ENCODE measurements at regions not wholly inside any gene's neighbourhood (a gene's known extent, or its start where the extent isn't known, plus 50 kb on each side); places are given as distances from the start of the nearest gene placed in this dataset.

DNA sequence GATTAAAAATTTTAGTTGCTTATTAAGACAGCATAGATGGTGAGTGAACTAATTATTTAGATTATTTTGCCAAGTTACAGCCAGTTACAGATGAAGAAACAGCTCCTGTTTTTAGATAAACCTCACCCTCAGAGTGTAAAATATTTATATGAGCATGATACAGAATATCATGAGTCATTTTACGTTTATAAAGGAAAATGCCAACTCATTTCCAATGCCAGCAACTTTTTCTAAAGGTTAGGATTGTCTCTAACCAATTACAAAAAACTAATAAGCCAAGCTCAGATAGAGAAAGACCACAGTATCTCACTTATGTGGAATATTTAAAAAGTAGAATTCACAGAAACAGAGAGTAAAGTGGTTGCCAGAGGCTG lies 590.1 kb downstream of the LTN1 start:
- no peak for TF ChIP-seq NFIC (IDR thresholded peaks at IDR 0.05)
- no peak for TF ChIP-seq EGR1 (IDR thresholded peaks at IDR 0.05)
- TF ChIP-seq USF1 (IDR thresholded peaks at IDR 0.05), result no peak
- no peak for TF ChIP-seq YY1 (IDR thresholded peaks at IDR 0.05; ENCODE audit: low read depth)
- TF ChIP-seq TAF1 (IDR thresholded peaks at IDR 0.05; ENCODE audit: low read depth), result no peak
- no peak for TF ChIP-seq EP300 (IDR thresholded peaks at IDR 0.05; ENCODE audit: borderline replicate concordance)
- TF ChIP-seq TCF12 (IDR thresholded peaks at IDR 0.05; ENCODE audit: low read depth), result no peak
- no peak for TF ChIP-seq ZBTB7A (IDR thresholded peaks at IDR 0.05; ENCODE audit: low read depth)
- no peak for TF ChIP-seq MAX (IDR thresholded peaks at IDR 0.05)
- no peak for TF ChIP-seq REST (IDR thresholded peaks at IDR 0.05; ENCODE audit: low read depth)
- TF ChIP-seq CEBPB (IDR thresholded peaks at IDR 0.05), result no peak
- TF ChIP-seq TEAD4 (IDR thresholded peaks at IDR 0.05), result no peak
- no peak for TF ChIP-seq RAD21 (IDR thresholded peaks at IDR 0.05; ENCODE audit: low read depth)
- no peak for TF ChIP-seq CREB1 (IDR thresholded peaks at IDR 0.05; ENCODE audit: low read depth)
- TF ChIP-seq FOXM1 (IDR thresholded peaks at IDR 0.05; ENCODE audit: borderline replicate concordance, low read depth), result no peak

GRCh38 chr21:28397040-28397439 lies 595.6 kb downstream of the LTN1 start:
- TF ChIP-seq MAX (IDR thresholded peaks at IDR 0.05), result no peak
- no peak for TF ChIP-seq RAD21 (IDR thresholded peaks at IDR 0.05; ENCODE audit: low read depth)
- no peak for TF ChIP-seq YY1 (IDR thresholded peaks at IDR 0.05; ENCODE audit: low read depth)
- TF ChIP-seq FOXM1 (IDR thresholded peaks at IDR 0.05; ENCODE audit: borderline replicate concordance, low read depth), result no peak
- no peak for TF ChIP-seq TCF12 (IDR thresholded peaks at IDR 0.05; ENCODE audit: low read depth)
- TF ChIP-seq CEBPB (IDR thresholded peaks at IDR 0.05), result no peak

GRCh38 chr21:28396421-28396820 lies 596.3 kb downstream of the LTN1 start:
- TF ChIP-seq REST (IDR thresholded peaks at IDR 0.05; ENCODE audit: low read depth) (no peak), FOXM1 (IDR thresholded peaks at IDR 0.05; ENCODE audit: borderline replicate concordance, low read depth) (no peak), YY1 (IDR thresholded peaks at IDR 0.05; ENCODE audit: low read depth) (no peak), CREB1 (IDR thresholded peaks at IDR 0.05; ENCODE audit: low read depth) (no peak), TEAD4 (IDR thresholded peaks at IDR 0.05) (no peak), ZBTB7A (IDR thresholded peaks at IDR 0.05; ENCODE audit: low read depth) (no peak), EGR1 (IDR thresholded peaks at IDR 0.05) (no peak), EP300 (IDR thresholded peaks at IDR 0.05; ENCODE audit: borderline replicate concordance) (no peak), NFIC (IDR thresholded peaks at IDR 0.05) (no peak)

DNA sequence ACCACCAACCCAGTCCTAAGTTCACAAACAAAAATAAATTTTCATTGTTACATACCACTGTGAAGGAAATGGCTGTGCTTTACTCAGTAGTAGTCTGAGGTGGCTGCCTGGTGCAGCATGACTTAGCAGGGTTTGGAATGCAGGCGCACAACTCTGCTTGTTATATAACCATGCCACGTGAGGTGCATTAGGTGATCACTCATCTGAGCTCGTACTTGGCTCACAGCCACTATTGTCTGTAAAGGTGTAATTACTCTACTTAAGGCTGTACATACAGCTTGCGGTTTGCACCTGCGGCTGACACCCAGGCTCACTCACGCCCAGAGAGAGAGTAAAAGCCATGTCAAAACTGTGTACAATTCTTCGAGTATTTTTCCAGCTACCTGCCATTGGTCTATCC lies 599.4 kb downstream of the LTN1 start:
- TF ChIP-seq FOXM1 (IDR thresholded peaks at IDR 0.05; ENCODE audit: borderline replicate concordance, low read depth) (peak; percentile 71; the same call in 1 of the 2 replicates), YY1 (IDR thresholded peaks at IDR 0.05; ENCODE audit: low read depth) (peak; percentile 43; the same call in 1 of the 2 replicates), USF1 (IDR thresholded peaks at IDR 0.05) (peak; percentile 93), MAX (IDR thresholded peaks at IDR 0.05) (peak; percentile 89), ZBTB7A (IDR thresholded peaks at IDR 0.05; ENCODE audit: low read depth) (no peak), EGR1 (IDR thresholded peaks at IDR 0.05) (no peak), EP300 (IDR thresholded peaks at IDR 0.05; ENCODE audit: borderline replicate concordance) (peak; percentile 95), CREB1 (IDR thresholded peaks at IDR 0.05; ENCODE audit: low read depth) (no peak), NFIC (IDR thresholded peaks at IDR 0.05) (peak; percentile 100), REST (IDR thresholded peaks at IDR 0.05; ENCODE audit: low read depth) (no peak), CEBPB (IDR thresholded peaks at IDR 0.05) (peak; percentile 77), TEAD4 (IDR thresholded peaks at IDR 0.05) (peak; percentile 98), RAD21 (IDR thresholded peaks at IDR 0.05; ENCODE audit: low read depth) (no peak; the same call in 1 of the 2 replicates), TAF1 (IDR thresholded peaks at IDR 0.05; ENCODE audit: low read depth) (no peak), TCF12 (IDR thresholded peaks at IDR 0.05; ENCODE audit: low read depth) (peak; percentile 98)

Measured in Ishikawa (cell line).